GM21515 (cell line): ENCODE measurements at regions not wholly inside any gene's neighbourhood (a gene's known extent, or its start where the extent isn't known, plus 50 kb on each side); places are given as distances from the start of the nearest gene placed in this dataset.
"Not testable (repeated sequence)": the region's sequence is repeated elsewhere in the genome, so short reads cannot be mapped to it uniquely, and the experiment has no call there.

Source experiments
- ATAC-seq: cut with Tn5 transposase; IDR thresholded peaks from one replicate; pipeline ENCODE4 v1.9.1; 2021; ENCODE audit not compliant: unreplicated experiment

DNA sequence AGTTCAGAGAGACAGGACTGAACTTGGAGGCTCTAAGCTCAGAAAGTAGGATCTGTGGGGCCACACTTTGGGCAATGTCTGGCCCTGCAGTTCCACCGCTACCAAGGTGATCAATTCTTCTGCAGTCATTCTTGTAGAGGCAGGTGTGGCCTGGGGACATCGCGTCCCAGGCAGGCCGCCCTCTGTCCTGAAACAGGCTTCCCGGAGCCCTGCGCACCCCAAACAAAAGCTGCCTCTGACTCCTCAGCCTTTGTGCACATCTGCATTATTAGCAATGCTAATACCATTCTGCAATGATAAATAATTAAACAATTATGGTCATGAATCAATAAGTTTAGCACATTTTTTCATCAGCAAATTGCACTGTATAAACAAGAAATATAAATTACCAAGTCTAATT is 160.2 kb downstream of the URI1 start:
- no peak for ATAC-seq

DNA sequence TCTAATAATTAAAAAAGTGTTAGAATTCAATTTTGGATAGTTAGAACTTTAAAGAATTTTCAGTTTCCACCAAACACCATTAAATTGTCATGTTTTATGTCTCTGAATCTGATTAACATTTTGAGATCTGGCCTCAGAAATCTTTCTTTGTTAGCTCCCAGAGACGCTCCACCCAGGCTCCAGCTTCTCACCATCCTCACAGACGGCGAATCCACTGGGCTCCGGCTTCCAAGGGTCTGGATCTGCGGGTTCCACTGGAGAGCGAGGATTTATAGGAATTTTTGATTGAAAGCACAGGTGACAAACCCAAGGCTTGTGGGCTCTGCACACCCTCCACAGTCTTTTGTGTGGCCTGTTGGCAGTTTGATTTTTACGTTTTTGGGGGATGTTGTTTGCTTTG is 160.6 kb downstream of the URI1 start:
- ATAC-seq, result no peak

DNA sequence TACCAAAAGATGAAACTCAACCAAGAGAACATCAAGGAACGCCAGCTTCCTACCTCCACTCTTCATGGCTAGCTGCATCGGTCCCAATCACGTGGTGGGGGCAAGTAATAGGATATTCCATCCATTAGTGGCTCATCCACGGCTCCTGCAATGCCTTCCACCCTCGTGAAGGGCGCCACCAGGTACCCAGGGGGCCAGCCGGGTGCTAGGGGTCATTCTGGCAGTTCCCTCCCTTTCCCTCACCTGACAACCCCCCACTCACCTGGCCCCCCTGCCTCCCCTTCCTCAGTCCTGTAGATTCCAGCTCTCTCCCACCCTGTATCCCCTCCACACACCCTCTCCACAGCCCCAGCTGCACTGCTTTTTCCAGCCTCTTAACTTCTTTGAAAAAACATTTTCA is 161.9 kb downstream of the URI1 start:
- ATAC-seq, result no peak

DNA sequence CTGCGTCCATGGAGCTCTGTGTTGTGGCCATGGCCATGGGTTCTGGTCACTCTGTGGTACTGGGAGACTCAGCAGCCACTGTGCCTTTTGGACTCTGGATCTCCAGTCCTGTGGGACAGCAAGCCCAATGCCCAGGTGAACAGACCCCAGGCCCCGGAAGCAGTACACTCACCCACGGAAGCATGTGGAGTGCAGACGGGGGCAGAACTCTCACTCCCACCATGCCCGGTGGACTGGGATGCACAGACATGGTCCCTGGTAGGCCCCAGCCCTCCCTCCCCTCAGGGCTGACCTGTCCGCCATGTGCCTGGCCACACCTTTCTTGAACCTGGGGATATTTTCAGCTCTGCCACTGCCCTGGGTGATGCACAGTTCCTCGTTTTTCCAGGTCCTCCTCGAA is 163.3 kb downstream of the URI1 start:
- ATAC-seq, result no peak

DNA sequence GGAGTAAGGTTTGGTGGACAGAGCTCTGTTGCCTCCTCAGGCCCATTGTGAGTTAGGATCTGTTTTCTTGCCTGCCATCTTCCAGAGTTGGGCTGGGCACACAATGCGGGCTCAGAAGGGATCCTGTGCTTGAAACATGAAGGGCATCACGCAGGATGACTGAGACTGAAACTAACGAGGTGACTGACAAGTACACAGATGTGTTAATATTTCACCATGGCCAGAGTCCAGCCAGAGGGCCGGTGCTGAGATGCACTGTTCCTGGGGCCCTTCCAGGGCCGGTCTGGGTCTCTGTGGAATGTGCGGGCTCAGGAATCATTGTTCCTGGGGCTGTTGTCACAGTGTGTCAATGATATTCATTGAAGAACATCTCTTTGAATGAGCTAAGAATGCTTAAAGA is 163.7 kb downstream of the URI1 start:
- ATAC-seq, result no peak

DNA sequence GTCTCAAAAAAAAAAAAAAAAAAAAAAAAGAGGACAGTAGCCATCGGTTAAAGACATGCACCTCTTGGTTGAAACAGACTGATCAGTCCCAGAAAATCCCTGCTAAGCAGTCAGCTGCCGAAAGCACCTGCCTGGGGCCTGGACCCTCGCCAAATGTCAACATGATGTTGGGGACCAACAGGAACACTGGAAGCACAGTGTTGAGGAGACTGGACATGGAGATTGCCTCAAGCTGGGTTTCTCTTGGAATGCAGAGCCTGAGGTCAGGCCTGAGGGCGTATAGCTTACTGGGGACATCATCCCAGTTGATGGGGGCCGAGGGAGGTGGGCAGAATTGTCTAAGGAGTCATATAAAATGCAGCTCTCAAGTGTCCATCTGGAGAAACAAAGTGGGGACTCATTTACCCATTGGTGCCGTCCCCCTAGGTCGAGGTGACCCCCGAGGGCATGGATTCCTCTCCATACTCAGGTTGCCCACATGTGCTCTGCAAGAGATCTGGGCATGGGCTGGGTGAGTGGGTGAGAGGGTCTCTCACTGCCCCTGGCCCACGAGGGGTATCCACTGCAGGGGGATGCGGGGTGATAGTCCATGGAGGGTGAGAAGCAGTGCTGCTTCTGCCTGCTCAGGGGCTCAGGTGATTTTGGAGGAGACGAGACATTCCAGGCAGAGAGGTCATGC is 164.5 kb downstream of the URI1 start:
- no peak for ATAC-seq

DNA sequence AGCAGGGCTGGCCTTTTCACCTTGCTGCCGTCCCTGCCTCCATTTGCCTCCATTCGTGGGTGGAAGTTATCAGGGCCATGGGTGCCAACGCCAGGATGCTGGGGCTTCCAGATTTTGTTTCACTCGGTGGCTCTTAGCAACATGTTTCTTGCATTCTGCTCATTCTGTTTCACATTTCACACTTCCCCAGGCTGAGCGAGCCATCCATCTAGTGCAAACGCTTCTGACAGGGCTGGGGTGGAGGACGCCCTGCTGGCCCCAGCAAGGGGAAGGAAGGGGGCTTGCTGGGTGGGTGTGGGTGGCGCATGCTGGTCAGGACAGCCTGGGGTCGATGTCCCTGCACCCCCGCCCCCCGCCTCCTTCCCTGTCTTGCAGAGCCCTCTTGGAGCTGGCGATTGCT is 165.2 kb downstream of the URI1 start:
- no peak for ATAC-seq

DNA sequence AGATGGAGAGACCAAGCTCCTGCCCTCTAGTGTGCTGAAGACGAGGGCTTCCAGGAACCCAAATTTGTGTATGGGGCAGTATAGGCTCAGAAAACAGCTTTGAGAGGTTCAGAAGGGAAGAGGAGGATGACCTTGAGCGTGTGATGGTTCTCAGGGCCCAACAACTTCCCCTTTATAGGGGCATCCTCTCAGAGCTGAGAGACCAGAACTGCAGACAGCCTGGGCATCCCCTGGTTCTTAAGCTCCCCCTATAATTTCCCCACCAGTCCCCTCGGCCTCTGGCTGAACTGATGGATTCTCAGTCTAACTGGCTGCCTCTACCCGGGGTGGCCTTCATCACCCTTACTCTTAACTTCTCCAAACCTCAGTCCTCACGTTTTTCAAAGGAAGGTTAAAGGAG is 167.5 kb downstream of the URI1 start:
- no peak for ATAC-seq

DNA sequence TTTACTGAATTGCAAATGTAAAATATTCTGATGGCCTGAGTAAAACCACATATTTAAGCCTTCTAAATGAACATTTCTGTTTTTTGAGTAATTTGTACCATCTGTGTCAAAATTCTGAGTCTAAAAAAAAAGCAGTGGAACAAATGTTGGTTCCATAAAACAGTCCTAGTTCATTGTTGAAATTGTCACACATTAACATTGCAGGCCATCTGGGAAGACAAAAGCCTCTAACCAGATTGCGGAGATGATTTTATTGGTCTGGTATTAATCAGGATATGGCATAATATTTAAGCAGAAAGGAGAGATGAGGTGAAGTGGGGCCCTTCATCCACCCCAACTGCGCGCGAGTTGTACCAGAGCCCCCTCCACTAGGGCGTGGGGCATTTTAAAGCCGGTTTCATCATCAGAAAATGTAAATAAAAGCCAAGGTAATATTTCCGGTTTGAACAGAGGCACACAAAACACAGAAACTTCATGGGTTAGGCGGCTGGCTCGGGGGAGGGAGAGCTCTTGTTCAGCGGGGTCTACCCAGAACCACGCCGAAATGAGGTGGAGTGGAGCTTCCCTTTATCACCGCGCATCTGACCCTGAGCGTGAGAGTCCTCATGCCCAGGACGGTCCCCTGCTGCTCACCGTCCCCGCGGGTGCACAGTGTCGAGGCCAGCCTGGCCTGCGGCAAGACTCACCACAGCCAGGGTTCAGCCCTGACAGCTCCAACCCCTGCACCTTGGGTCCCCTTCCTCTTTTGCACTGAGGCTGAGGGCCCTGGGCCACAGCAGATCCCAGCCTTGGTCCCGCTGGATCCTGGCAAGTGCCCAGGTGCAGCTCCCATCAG is 169.2 kb downstream of the URI1 start:
- ATAC-seq, result no peak

DNA sequence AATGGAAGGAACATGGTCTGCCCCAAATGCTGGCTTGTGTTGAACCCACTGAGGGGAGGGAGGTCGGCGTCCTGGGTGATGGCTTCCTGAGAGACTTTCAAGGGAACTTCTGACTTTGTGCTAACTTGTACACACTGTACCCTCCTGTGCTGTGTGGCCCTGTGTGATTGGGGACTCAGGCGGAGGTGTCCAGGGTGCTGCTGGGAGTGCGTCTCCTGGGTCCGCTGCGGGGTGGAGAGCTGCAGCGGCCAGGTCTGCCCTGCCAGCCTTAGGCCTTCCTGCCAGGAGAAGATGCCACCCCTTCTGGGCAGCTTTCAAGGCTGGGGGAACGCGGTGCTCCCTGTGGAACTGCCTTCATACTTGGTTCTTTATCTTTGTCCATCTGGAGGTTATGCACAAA is 170.1 kb downstream of the URI1 start:
- ATAC-seq, result no peak

DNA sequence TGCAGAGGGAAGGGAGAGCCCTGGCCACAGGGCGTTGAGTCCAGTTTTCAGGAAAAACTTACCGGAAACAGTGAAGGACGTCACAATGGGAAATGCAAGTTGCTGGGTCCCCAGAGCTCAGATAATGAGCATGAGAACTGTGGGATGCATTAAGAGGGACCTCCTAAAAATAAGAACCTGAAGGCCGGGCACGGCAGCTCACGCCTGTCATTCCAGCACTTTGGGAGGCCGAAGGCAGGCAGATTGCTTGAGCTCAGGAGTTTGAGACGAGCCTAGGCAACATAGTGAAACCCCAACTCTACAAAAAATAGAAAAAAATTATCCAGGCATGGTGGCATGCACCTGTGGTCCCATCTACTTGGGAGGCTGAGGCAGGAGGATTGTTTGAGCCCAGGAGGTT is 170.6 kb downstream of the URI1 start:
- ATAC-seq, result no peak

DNA sequence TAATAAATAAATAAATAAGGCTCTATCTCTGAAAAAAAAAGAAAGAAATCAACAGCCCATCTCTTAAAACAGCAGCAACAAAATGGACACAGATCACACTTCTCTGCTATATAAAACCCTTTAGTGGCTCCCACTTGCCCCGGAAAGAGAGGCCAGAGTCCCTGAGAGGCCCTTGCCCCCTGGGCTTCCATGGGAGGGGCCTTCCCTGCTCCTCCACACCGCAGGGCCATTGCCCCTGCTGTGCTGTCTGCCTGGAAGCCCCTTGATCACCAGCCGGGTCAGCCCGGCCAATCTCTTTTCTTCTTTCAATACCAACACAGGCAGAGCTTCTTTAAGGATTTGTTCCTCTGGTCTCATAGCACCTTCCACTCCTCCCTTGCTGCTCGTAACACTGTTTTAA is 171.1 kb downstream of the URI1 start:
- no peak for ATAC-seq

DNA sequence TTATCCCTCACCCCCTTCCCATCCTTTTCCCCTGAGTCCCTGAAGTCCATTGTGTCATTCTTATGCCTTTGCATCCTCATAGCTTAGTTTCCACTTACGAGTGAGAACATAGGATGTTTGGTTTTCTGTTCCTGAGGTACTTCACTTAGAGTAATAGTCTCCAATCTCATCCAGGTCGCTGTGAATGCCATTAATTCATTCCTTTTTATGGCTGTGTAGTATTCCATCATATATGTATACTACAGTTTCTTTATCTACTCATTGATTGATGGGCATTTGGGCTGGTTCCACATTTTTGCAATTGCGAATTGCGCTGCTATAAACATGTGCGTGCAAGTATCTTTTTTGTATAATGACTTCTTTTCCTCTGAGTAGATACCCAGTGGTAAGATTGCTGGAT is 172.1 kb downstream of the URI1 start:
- ATAC-seq, result not testable (repeated sequence)

DNA sequence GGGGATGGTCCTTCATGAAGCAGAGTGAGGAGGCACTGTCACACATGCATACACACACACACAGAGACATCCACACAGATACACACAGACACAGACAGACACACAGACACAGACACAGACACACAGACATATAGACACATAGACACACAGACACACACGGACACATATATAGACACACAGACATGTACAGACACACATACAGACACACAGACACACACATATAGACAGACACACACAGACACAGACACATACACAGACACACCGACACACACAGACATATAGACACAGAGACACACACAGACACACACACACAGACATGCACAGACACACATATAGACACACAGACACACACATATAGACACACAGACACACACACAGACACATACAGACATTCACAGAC is 173.9 kb downstream of the URI1 start:
- no peak for ATAC-seq

DNA sequence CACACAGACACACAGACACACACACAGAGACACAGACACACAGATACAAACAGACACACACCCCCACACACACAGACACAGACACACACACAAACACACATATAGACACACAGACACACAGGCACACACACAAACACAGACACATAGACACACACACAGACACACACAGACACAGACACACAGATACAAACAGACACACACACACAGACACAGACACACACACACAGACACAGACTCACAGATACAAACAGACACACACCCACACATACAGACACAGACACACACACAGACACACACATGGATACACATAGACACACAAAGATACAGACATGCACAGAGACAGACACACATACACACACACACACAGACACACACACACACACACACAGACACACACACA is 174.5 kb downstream of the URI1 start:
- no peak for ATAC-seq

DNA sequence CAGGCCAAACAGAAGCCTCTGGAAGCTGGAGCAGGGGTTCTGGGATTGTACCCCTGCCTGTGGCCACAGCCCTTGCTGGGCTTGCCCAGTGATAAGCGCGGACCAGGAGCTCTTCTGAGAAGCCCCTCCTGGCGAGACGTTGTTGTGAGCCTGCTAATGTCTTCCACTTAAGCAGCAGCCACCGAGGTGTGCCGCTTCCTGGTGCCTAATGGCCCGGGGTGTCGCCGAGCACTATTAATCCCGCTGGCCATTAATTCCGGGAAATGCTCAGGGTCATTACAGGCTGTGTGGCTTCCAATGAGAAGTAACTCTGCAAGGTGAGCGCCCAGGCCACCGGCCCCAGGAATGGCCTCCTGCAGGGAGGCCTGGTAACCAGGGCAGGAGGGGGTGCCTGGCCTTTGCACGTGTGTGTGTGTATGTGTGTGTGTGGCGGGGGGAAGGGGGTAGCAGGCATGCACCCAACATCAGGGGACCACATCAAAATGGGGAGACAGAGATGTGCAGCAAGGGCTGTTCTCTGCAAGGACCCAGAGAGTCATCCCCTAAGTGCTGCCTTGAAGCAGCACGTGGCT is 175.0 kb downstream of the URI1 start:
- no peak for ATAC-seq

DNA sequence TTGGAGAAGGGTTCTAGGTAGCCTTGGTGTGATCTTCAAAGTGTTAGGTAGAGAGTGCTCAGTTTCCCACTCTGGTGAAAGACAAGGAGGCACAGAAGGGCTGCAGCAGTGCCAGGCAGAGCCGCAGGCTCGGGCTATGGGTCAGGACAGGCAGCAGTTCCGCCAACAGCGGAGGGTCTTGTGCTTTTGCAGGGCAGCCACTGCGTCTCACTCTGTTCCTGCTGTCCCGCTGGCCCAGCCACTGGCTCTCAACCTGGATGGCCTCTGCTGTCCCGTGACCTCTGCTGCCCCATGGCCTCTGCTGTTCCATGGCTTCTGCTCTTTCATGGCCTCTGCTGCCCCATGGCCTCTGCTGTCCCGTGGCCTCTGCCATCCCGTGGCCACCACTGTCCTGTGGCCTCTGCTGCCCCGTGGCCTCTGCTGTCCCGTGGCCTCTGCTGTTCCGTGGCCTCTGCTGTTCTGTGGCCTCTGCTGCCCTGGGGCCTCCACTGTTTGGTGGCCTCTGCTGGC is 175.7 kb downstream of the URI1 start:
- no peak for ATAC-seq

DNA sequence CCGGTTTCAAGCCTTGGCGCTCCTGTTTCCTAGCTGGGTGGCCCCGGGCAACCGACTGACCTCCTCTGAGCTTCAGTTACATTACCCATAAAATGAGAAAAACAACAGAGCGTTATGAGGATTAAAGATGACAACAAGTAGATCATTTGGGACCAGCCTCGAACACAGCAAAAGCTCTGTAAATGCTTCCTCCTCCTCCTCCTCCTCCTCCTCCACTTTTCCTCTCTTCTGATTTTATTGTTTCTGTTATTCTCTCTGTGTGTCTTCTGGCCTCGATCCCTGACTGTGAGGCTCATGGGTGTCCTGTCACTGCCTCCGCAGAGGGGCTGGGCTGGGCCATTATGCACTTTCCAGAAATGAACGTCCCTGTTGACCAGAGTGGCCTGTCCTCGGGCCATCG is 176.2 kb downstream of the URI1 start:
- no peak for ATAC-seq

DNA sequence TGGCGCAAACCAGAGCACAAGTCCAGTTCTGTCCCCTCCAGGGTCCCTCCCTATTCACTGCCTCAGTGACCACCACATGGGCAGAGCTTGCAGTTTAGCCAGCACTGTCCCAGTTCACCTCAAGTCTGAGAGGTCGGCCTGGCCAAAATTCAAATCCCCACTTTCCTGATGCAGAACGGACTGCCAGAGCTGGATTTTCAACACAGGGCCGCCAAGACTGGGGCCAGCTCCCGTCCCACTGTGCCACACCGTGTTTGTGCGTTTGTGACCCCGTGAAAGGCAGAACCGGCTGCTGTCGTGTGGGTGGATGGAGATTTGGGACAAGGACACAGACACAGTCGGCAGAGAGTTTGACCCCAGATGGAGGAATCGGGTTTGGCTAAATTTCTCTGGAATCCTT is 176.7 kb downstream of the URI1 start:
- ATAC-seq, result no peak

DNA sequence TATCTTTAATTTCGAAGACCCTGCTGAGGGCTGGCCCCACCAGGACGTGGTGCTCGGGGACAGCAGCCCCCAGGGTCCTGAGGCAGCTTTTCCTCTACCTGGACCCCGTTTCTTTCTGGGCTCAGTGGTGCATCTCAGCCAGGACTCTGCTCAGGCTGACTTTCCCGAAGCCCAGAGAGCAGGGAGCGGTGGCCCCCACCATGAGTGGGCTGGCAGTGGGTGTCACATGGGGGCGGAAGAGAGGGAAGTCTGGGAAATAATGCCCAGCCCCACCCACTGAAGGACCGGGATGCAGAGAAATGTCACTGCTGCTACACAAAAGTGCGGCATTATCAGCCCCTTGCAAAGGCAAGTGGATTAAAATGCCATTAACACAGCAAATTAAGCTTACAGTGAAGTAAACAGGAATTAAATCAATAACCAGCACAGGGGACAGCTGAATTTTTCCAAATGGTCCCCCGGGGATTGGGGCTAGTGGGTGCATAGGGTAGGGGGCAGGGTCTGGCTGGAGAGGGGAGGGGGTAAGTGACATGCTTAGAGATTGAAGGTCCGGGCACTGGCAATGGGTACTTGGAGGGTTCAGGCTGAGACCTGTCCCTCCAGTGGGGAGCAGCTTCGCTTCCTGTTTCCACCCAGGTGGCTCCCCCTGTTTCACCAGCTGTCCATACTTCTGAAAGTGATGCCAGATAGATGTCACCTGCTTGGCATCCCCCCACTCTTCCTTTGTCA is 177.3 kb downstream of the URI1 start:
- no peak for ATAC-seq

DNA sequence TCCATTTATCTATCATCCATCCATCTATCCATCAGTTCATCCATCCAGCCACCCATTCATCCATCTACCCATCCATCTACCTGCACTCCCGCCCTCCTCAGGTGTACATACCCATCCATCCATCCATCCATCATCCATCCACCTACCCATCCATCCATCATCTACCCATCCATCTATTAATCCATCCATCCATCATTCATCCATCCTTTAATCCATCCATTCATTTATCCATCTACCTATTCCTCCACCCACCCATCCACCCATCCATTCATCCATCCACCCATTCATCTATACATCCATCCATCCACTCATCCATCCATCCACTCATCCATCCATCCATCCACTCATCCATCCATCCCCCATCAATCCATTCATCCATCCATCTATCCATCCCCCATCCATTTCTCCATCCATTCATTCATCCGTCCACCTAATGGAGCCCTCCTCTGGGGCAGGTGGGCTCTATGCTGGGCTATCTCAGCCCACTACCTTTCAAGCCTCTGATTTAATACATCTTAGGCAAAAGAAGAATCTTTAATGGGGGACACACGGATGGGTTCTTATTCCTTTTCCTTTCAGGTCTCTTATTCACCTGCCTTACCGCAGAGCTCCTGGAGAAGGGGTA is 178.9 kb downstream of the URI1 start:
- ATAC-seq, result no peak
